ENCODE measurements at regions not wholly inside any gene's neighbourhood (a gene's known extent, or its start where the extent isn't known, plus 50 kb on each side); places are given as distances from the start of the nearest gene placed in this dataset.

DNA sequence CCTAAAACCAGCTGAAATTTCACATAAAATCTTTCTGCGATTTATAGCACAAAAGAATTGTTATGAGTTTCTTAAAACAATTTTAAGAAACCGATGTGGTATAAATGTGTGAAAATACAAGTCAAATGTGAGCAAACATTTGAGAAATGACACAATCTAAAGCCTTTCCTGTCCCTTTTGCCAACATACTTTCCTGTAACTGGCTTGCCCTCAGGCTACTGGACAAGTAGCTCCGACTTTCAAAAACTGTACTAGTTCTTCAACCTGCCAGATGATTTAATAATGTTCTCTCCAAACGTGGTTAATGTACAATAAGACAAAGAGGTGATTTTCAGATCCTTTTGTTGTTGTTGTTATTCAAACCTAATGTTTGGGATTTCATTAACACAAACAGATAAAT, 105.9 kb upstream of the ARHGEF26 start:
- H3K27me3 Mint-ChIP-seq, result peaks cover 11% of the 10 kb centered on the region
- H3K4me3 Mint-ChIP-seq, result no peak overlapping the region
- no peak for ATAC-seq
- H3K9me3 ChIP-seq (ENCODE audit: control insufficient read depth, low read length, poor library complexity, severe bottlenecking), result no peaks in the 10 kb centered on the region
- no peak for DNase-seq
- no peak overlapping the region for H3K27ac Mint-ChIP-seq
- no peaks in the 10 kb centered on the region for H3K36me3 Mint-ChIP-seq (ENCODE audit: low read depth)
- H3K4me1 Mint-ChIP-seq, result no peaks in the 10 kb centered on the region

DNA sequence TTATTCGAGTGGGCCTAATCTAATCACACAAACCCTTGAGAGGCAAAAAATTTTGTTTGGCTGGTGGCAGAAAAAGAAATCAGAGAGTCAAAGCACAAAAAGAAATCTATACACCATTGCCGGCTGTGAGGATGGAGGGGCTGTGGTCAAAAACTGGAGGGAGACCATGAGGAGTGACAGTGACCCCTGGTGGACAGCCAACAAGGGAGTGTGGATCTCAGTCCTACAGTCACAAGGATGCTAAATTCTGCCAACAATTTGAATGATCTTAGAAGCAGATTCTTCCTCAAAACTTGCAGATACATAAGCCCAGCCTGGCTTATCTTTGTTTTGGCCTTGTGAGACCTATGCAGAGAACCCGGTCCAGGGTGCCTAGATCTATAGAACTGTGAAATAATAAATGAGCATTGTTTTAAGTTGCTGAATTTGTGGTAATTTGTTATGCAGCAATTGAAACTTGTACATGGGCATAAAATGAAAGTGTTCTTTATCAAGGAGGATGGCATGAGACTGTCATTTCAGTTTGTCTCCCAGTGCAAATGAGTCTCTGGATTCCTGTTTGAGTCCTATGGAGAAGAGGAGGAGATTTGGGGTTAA, 103.0 kb upstream of the ARHGEF26 start:
- ATAC-seq, result no peak

DNA sequence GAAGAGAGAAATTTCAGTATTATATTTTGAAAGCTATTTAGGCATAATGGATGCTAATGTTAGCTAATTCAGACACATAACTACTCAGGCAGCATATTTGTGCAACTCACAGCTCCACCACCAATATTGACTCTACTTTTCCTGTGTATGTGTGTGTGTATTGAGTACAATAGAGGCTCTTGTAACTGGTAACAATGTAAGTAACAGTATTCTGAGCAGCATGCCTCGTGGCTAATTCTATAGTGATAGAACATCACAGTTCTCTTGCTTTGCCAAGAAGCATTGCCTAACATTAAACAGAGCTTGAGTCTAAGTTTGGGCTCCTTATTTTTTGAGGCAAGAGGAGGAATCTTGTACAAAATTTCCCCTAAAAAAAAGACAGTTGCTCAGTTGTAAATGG, 98.6 kb upstream of the ARHGEF26 start:
- DNase-seq (no peak), ATAC-seq (no peak)
- Mint-ChIP-seq H3K27ac (no peak overlapping the region), H3K4me3 (no peak overlapping the region), H3K4me1 (peaks cover 2% of the 10 kb centered on the region), H3K27me3 (peaks cover 16% of the 10 kb centered on the region), H3K36me3 (ENCODE audit: low read depth) (peaks cover 2% of the 10 kb centered on the region)
- no peaks in the 10 kb centered on the region for H3K9me3 ChIP-seq (ENCODE audit: control insufficient read depth, low read length, poor library complexity, severe bottlenecking)

More for the DNA sequence above, 103.0 kb upstream of the ARHGEF26 start:
- Mint-ChIP-seq H3K36me3 (ENCODE audit: low read depth) (no peaks in the 10 kb centered on the region), H3K4me3 (no peak overlapping the region), H3K4me1 (peaks cover 2% of the 10 kb centered on the region), H3K27ac (no peak overlapping the region), H3K27me3 (peaks cover 11% of the 10 kb centered on the region)
- H3K9me3 ChIP-seq (ENCODE audit: control insufficient read depth, low read length, poor library complexity, severe bottlenecking), result no peaks in the 10 kb centered on the region
- DNase-seq, result no peak

DNA sequence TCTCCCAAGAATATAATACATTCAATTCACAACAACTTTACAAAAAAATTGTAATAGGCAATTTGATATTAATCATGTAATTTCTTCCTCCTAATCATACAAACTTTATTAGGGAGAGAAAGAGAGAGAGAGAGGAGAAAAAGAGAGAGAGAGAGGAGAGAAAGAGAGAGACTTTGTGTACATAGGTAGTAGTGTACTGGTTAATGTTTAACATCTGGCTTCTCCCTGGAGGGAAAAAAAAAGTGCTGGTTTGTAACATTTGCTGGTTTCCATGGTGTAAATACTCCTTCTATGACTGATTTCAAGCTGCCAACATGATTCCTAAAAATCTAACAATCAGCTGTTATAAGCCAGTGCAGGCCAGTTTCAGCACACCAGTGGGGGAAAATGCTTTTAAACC, 98.0 kb upstream of the ARHGEF26 start:
- ATAC-seq, result no peak
- H3K9me3 ChIP-seq (ENCODE audit: control insufficient read depth, low read length, poor library complexity, severe bottlenecking), result no peaks in the 10 kb centered on the region
- Mint-ChIP-seq H3K36me3 (ENCODE audit: low read depth) (peaks cover 2% of the 10 kb centered on the region), H3K4me3 (no peak overlapping the region), H3K27ac (no peak overlapping the region), H3K27me3 (peaks cover 11% of the 10 kb centered on the region), H3K4me1 (peaks cover 2% of the 10 kb centered on the region)
- no peak for DNase-seq

DNA sequence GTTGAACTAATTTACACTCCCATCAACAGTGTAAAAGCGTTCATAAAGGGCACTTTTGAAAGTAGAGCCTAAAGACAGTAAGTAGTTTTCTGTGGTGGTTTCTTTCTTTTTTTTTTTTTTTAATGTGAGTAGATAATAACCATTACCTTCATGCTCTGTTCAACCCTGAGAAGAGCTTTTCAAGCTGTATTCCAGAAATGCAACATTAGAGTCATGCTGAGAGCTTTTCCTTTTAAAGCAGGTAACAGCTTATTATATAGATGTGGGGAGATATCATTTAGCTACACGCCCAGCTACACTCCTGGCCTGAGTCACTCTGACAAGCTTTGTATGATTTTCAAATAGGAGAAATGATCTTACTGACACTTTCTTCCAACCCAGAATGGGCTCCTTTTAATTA, 96.2 kb upstream of the ARHGEF26 start:
- H3K9me3 ChIP-seq (ENCODE audit: control insufficient read depth, low read length, poor library complexity, severe bottlenecking), result no peaks in the 10 kb centered on the region
- H3K27ac Mint-ChIP-seq, result no peak overlapping the region
- peaks cover 2% of the 10 kb centered on the region for H3K4me1 Mint-ChIP-seq
- peaks cover 2% of the 10 kb centered on the region for H3K36me3 Mint-ChIP-seq (ENCODE audit: low read depth)
- H3K27me3 Mint-ChIP-seq, result peaks cover 6% of the 10 kb centered on the region
- DNase-seq (no peak), ATAC-seq (no peak)
- no peak overlapping the region for H3K4me3 Mint-ChIP-seq

DNA sequence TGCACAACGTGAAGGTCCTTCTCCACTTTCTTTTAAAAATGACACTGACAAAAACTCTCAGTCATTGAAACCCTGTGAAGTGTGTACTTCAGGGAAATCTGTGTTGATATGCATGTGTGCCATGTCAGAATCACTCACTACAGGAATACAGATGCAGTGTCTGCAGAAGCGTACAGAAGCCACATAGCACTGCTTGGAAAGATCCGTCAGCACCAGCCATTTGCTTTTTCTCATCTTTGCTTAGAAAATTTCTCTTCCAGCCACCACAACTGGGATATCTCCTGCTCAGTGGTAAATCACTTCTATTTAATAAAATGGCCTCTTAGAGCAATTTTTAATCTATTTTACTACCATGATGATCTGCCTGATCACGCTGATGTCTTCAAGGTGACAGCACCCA, 91.3 kb upstream of the ARHGEF26 start:
- H3K4me3 Mint-ChIP-seq, result no peak overlapping the region
- ATAC-seq, result no peak
- peaks cover 2% of the 10 kb centered on the region for H3K36me3 Mint-ChIP-seq (ENCODE audit: low read depth)
- H3K4me1 Mint-ChIP-seq, result no peaks in the 10 kb centered on the region
- no peak for DNase-seq
- H3K9me3 ChIP-seq (ENCODE audit: control insufficient read depth, low read length, poor library complexity, severe bottlenecking), result no peaks in the 10 kb centered on the region
- H3K27me3 Mint-ChIP-seq, result peaks cover 15% of the 10 kb centered on the region
- H3K27ac Mint-ChIP-seq, result no peak overlapping the region

DNA sequence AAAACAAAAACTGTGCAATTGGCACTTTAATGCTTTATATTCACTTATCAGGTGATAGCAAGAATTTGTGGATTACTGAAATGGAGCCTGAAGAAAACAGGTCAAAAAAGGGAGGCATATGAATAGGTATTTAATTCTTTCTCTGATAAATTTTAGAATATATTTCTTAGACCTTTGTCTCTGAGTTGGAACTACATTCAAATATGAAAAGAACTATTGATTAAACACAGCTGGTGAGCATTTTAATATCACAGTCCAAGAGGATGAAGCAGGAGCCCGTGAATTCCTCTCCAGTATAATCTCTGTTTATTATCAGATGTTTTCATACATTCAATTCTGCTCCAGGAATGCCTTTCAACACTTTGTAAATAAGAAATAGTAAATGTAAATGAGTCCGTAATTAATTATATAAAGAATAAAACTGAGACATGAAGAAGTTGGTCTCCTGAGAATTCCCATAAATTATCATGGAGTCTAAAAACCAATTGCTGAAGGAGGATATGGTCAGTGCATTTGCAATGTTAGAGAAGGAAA, 86.3 kb upstream of the ARHGEF26 start:
- H3K9me3 ChIP-seq (ENCODE audit: control insufficient read depth, low read length, poor library complexity, severe bottlenecking), result no peaks in the 10 kb centered on the region
- no peak for ATAC-seq
- DNase-seq, result no peak
- no peaks in the 10 kb centered on the region for H3K36me3 Mint-ChIP-seq (ENCODE audit: low read depth)
- H3K4me3 Mint-ChIP-seq, result no peak overlapping the region
- H3K27ac Mint-ChIP-seq, result no peak overlapping the region
- H3K27me3 Mint-ChIP-seq, result peaks cover 16% of the 10 kb centered on the region
- no peaks in the 10 kb centered on the region for H3K4me1 Mint-ChIP-seq

DNA sequence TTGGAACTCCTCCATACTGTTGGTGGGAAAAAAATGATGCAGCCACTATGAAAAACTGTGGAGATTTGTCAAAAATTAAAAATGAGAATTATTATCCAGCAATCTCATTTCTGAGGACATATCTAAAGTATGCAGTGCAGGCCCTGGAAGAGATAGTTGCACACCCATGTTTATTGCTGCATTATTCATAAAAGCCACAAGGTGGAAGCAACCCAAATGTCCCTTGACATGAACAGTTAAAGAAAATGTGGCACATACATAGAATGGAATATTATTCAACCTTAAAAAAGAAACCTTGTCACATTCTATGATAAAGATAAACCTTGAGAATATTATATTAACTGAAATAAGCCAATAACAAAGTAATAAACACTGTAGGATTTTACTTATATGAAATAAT, 80.9 kb upstream of the ARHGEF26 start:
- Mint-ChIP-seq H3K4me3 (no peak overlapping the region), H3K27me3 (peaks cover 12% of the 10 kb centered on the region), H3K27ac (no peak overlapping the region), H3K36me3 (ENCODE audit: low read depth) (no peaks in the 10 kb centered on the region), H3K4me1 (no peaks in the 10 kb centered on the region)
- H3K9me3 ChIP-seq (ENCODE audit: control insufficient read depth, low read length, poor library complexity, severe bottlenecking), result no peaks in the 10 kb centered on the region
- DNase-seq (no peak), ATAC-seq (no peak)

DNA sequence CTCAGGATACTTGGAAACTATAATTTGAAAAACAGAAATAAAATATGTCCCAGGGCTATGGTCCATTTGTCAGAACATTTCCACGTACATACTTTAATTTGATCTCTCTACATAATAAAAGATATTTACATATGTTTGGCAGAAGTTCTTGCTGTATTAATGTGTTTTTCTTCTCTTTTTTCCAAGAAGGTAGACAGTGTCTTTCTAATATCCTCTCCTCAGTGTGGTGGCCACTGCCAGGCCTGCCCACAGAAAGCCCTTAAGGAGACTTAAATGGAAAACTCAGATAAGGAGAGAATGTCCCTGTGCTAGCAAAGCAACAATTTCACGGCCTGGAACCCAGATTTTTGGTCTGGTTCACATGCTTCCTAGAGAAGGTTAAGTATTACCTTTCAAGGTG, 76.5 kb upstream of the ARHGEF26 start:
- no peak overlapping the region for H3K27ac Mint-ChIP-seq
- no peaks in the 10 kb centered on the region for H3K4me1 Mint-ChIP-seq
- no peak for ATAC-seq
- H3K9me3 ChIP-seq (ENCODE audit: control insufficient read depth, low read length, poor library complexity, severe bottlenecking), result no peaks in the 10 kb centered on the region
- H3K27me3 Mint-ChIP-seq, result peaks cover 22% of the 10 kb centered on the region
- no peaks in the 10 kb centered on the region for H3K36me3 Mint-ChIP-seq (ENCODE audit: low read depth)
- DNase-seq, result no peak
- H3K4me3 Mint-ChIP-seq, result no peak overlapping the region

DNA sequence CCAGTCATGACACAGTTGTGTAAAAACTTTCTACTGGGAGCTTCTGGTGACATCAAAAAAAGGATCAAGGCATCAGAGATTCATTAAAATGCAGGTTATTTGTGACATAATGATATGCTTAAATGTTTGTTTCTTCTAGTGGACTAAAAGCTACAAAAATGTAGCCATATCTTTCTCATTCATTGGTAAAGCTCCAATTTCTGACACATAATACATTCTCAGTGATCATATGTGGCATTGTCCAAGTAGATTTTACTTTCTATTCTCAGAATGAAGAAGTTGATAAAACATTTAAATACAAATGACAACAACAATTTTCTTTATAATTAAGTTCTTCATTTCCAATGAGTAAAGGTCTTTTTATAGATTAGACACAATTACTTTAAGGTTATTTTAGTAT, 71.0 kb upstream of the ARHGEF26 start:
- peaks cover 23% of the 10 kb centered on the region for H3K27me3 Mint-ChIP-seq
- H3K36me3 Mint-ChIP-seq (ENCODE audit: low read depth), result no peaks in the 10 kb centered on the region
- ATAC-seq, result no peak
- H3K9me3 ChIP-seq (ENCODE audit: control insufficient read depth, low read length, poor library complexity, severe bottlenecking), result no peaks in the 10 kb centered on the region
- H3K27ac Mint-ChIP-seq, result no peak overlapping the region
- H3K4me3 Mint-ChIP-seq, result no peak overlapping the region
- no peak for DNase-seq
- no peaks in the 10 kb centered on the region for H3K4me1 Mint-ChIP-seq

DNA sequence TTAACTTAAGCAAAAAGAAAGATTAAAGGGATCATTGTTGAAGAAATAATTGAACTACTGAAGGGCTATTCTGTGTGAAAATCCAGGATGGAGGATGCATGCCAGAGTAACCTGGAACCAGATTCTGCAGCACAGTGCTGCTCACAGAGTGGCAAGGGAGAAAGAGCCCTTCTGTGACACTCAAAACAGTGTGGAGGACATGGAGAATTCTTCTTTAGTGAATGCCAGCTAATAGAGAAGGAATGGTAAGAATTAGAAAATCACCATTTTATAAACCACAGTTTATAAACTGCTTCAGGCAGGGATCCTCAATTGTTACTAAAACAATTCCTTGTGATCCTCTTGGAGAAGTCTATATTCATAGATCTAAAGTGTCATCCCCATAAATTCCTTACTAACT, 70.4 kb upstream of the ARHGEF26 start:
- no peaks in the 10 kb centered on the region for H3K9me3 ChIP-seq (ENCODE audit: control insufficient read depth, low read length, poor library complexity, severe bottlenecking)
- H3K36me3 Mint-ChIP-seq (ENCODE audit: low read depth), result no peaks in the 10 kb centered on the region
- no peak overlapping the region for H3K4me3 Mint-ChIP-seq
- H3K27me3 Mint-ChIP-seq, result peaks cover 20% of the 10 kb centered on the region
- ATAC-seq, result no peak
- no peak for DNase-seq
- no peaks in the 10 kb centered on the region for H3K4me1 Mint-ChIP-seq
- H3K27ac Mint-ChIP-seq, result no peak overlapping the region

DNA sequence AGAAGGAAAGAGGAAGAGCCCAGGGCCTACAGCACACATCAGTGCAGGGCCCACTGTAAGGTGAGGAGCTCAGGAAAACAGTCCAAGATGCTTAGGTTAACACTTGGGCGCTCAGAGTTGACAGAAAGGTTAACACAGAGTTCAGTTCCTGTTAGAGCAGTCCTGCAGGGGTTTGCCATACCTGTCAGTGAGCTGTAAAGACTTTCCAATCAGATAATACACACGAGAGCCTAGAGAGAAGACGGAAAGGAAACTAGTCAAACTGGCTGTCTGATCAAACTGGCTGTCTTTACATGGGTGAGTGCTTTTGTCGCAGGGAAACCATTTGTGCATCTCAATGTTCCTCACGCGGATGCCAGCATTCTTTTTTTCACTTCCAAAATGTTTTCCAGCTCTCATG, 61.4 kb upstream of the ARHGEF26 start:
- DNase-seq (no peak), ATAC-seq (no peak)
- H3K36me3 Mint-ChIP-seq (ENCODE audit: low read depth), result no peaks in the 10 kb centered on the region
- H3K4me1 Mint-ChIP-seq, result peaks cover 2% of the 10 kb centered on the region
- peaks cover 10% of the 10 kb centered on the region for H3K27me3 Mint-ChIP-seq
- H3K27ac Mint-ChIP-seq, result no peak overlapping the region
- no peak overlapping the region for H3K4me3 Mint-ChIP-seq
- no peaks in the 10 kb centered on the region for H3K9me3 ChIP-seq (ENCODE audit: control insufficient read depth, low read length, poor library complexity, severe bottlenecking)

DNA sequence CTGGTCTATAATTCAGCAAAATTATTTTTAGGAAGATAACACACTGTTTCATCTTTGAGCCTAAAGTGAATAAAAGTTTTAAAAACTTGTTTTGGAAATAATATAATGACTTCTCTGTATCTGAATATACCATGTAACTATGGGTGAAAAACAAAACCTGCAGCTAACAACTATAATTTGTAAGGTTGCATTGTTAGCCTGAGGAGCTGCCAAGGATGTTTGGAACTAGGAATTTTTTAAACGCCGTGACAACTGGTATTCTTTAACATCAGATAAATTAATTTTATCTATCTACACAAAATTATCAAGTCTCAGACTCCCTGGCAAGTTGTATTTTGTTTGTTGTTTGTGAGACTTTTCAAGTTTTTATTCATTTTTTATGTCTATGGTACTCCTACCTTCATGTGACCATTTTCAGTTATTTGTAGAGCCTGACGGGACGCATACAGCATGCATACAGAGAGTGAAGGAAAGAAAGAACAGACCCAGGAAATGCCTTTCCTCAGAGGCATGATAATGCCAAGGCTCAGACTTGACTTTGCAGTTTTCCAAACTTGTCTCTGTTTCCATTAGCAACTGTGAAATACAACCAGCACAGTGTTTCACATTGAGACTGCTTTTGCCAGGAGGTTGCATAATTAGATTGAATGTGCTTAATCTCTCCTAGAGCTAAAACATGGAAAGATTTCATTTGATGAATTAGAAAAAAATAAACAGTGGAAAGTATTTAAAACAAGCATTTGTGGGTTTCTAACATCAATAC, 60.8 kb upstream of the ARHGEF26 start:
- Mint-ChIP-seq H3K27ac (no peak overlapping the region), H3K4me1 (peaks cover 2% of the 10 kb centered on the region), H3K36me3 (ENCODE audit: low read depth) (no peaks in the 10 kb centered on the region), H3K27me3 (peaks cover 10% of the 10 kb centered on the region), H3K4me3 (no peak overlapping the region)
- DNase-seq, result no peak
- no peaks in the 10 kb centered on the region for H3K9me3 ChIP-seq (ENCODE audit: control insufficient read depth, low read length, poor library complexity, severe bottlenecking)
- no peak for ATAC-seq

DNA sequence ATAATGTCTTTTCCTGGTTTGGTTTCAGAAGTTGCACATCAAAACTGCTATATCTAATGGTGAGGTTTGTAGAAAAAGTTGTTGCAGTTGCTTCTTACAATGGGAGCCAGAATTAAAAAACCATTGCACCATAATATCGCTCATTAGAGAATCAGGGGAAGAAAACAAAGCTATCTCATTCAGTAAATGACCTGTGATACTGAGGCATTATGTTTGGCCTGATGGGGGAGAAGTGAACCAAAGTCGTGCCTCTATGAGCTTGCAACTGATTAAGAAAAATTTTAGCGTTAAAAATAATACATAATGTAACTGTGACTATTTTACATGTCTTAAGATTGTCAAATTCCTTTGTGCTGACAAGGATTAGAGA, 60.2 kb upstream of the ARHGEF26 start:
- DNase-seq (no peak), ATAC-seq (no peak)
- no peak overlapping the region for H3K27ac Mint-ChIP-seq
- peaks cover 10% of the 10 kb centered on the region for H3K27me3 Mint-ChIP-seq
- H3K36me3 Mint-ChIP-seq (ENCODE audit: low read depth), result no peaks in the 10 kb centered on the region
- no peak overlapping the region for H3K4me3 Mint-ChIP-seq
- peaks cover 2% of the 10 kb centered on the region for H3K4me1 Mint-ChIP-seq
- no peaks in the 10 kb centered on the region for H3K9me3 ChIP-seq (ENCODE audit: control insufficient read depth, low read length, poor library complexity, severe bottlenecking)
